ENCODE measurements at regions not wholly inside any gene's neighbourhood (a gene's known extent, or its start where the extent isn't known, plus 50 kb on each side); places are given as distances from the start of the nearest gene placed in this dataset.

GRCh38 chr2:120999377-121000097, 263.9 kb downstream of the GLI2 start:
- Histone ChIP-seq H3K27me3 (ENCODE audit: control insufficient read depth in 1 of 2, insufficient read depth in 2 of 2, low read length in 2 of 2) (no peaks in the 10 kb centered on the region), H3K9me3 (ENCODE audit: control insufficient read depth in 2 of 2, low read length in 2 of 2) (no peaks in the 10 kb centered on the region), H3K4me1 (ENCODE audit: control insufficient read depth, insufficient read depth, low read length) (no peaks in the 10 kb centered on the region), H3K9ac (ENCODE audit: low read length in 2 of 2) (no peak overlapping the region), H3K36me3 (ENCODE audit: control insufficient read depth in 2 of 2, insufficient read depth in 2 of 2, low read length in 2 of 2) (no peaks in the 10 kb centered on the region), H3K4me3 (ENCODE audit: low read length in 2 of 2) (no peak overlapping the region), H3K27ac (ENCODE audit: low read length) (no peak overlapping the region)

DNA sequence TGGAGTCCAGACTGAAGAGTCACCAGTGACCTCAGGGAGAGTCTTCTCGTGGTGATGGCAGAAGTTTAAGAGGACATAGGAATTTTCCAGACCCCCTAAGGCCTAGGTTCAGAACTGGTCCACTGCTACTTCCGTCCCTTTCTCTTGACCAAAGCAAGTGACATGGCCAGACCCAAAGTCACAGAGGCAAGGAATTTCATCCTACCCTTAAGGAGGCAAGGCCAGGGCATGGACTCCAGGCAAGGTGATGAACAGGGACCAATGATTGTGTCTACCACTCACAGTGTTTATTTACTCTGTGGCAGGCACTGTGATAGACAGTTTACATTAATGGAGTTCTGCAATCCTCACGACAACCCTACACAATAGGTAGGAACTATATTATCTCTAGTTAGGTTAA, 265.1 kb downstream of the GLI2 start:
- Histone ChIP-seq H3K4me1 (ENCODE audit: control insufficient read depth, insufficient read depth, low read length) (no peaks in the 10 kb centered on the region), H3K27ac (ENCODE audit: low read length) (no peak overlapping the region), H3K9ac (ENCODE audit: low read length in 2 of 2) (no peak overlapping the region), H3K27me3 (ENCODE audit: control insufficient read depth in 1 of 2, insufficient read depth in 2 of 2, low read length in 2 of 2) (no peaks in the 10 kb centered on the region), H3K9me3 (ENCODE audit: control insufficient read depth in 2 of 2, low read length in 2 of 2) (no peaks in the 10 kb centered on the region), H3K4me3 (ENCODE audit: low read length in 2 of 2) (no peak overlapping the region), H3K36me3 (ENCODE audit: control insufficient read depth in 2 of 2, insufficient read depth in 2 of 2, low read length in 2 of 2) (no peaks in the 10 kb centered on the region)

- Histone ChIP-seq H3K27ac (ENCODE audit: low read length) (no peak overlapping the region), H3K9me3 (ENCODE audit: control insufficient read depth in 2 of 2, low read length in 2 of 2) (no peaks in the 10 kb centered on the region), H3K27me3 (ENCODE audit: control insufficient read depth in 1 of 2, insufficient read depth in 2 of 2, low read length in 2 of 2) (no peaks in the 10 kb centered on the region), H3K4me1 (ENCODE audit: control insufficient read depth, insufficient read depth, low read length) (no peaks in the 10 kb centered on the region), H3K9ac (ENCODE audit: low read length in 2 of 2) (no peak overlapping the region), H3K36me3 (ENCODE audit: control insufficient read depth in 2 of 2, insufficient read depth in 2 of 2, low read length in 2 of 2) (no peaks in the 10 kb centered on the region), H3K4me3 (ENCODE audit: low read length in 2 of 2) (no peak overlapping the region)
These were observed 266.0 kb downstream of the GLI2 start for GRCh38 chr2:121001641-121002040.

- no peak overlapping the region for H3K4me3 ChIP-seq (ENCODE audit: low read length in 2 of 2)
- H3K27me3 ChIP-seq (ENCODE audit: control insufficient read depth in 1 of 2, insufficient read depth in 2 of 2, low read length in 2 of 2): no peaks in the 10 kb centered on the region
- H3K9ac ChIP-seq (ENCODE audit: low read length in 2 of 2): no peak overlapping the region
- H3K9me3 ChIP-seq (ENCODE audit: control insufficient read depth in 2 of 2, low read length in 2 of 2): no peaks in the 10 kb centered on the region
- H3K27ac ChIP-seq (ENCODE audit: low read length): no peak overlapping the region
- no peaks in the 10 kb centered on the region for H3K4me1 ChIP-seq (ENCODE audit: control insufficient read depth, insufficient read depth, low read length)
- H3K36me3 ChIP-seq (ENCODE audit: control insufficient read depth in 2 of 2, insufficient read depth in 2 of 2, low read length in 2 of 2): no peaks in the 10 kb centered on the region
These were observed 266.9 kb downstream of the GLI2 start for GRCh38 chr2:121002597-121002996.

DNA sequence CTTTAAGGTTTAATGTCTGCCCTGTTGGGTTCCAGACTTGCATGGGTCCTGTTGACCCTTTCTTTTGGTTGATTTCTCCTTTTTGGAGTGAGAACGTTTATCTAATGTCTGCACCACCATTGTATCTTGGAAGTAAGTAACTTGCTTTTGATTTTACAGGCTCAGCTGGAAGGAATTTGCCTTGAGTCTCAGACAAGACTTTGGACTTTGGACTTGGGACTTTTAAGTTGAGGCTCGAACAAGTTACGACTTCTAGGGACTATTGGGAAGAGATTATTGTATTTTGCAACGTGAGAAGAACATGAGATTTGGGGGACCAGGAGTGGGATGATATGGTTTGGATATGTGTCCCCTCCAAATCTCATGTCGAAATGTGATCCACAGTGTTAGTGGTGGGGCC, 267.7 kb downstream of the GLI2 start:
- Histone ChIP-seq H3K36me3 (ENCODE audit: control insufficient read depth in 2 of 2, insufficient read depth in 2 of 2, low read length in 2 of 2) (no peaks in the 10 kb centered on the region), H3K27me3 (ENCODE audit: control insufficient read depth in 1 of 2, insufficient read depth in 2 of 2, low read length in 2 of 2) (no peaks in the 10 kb centered on the region), H3K4me1 (ENCODE audit: control insufficient read depth, insufficient read depth, low read length) (no peaks in the 10 kb centered on the region), H3K9ac (ENCODE audit: low read length in 2 of 2) (no peak overlapping the region), H3K9me3 (ENCODE audit: control insufficient read depth in 2 of 2, low read length in 2 of 2) (no peaks in the 10 kb centered on the region), H3K27ac (ENCODE audit: low read length) (no peak overlapping the region), H3K4me3 (ENCODE audit: low read length in 2 of 2) (no peak overlapping the region)

DNA sequence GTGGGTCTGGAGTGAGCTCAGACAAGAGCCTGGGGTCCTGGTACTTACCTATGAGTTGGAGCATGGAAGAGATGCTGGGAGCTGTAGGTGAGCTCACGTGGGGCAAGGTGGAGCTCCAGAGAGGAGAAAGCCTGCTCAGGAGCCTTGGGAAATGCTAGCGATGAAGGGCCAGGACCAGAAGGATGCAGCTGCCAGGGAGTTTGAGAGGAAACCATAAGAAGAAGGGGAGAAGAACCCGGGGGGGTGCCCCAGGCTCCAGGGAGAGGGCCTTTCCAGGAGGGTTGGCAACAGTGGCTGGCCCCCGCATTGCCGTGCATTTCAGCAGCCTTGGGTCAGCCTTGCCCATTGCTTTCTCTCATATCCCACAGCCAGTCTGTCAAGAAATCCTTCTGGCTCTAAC, 268.7 kb downstream of the GLI2 start:
- H3K4me1 ChIP-seq (ENCODE audit: control insufficient read depth, insufficient read depth, low read length): no peaks in the 10 kb centered on the region
- no peaks in the 10 kb centered on the region for H3K27me3 ChIP-seq (ENCODE audit: control insufficient read depth in 1 of 2, insufficient read depth in 2 of 2, low read length in 2 of 2)
- H3K9me3 ChIP-seq (ENCODE audit: control insufficient read depth in 2 of 2, low read length in 2 of 2): no peaks in the 10 kb centered on the region
- H3K4me3 ChIP-seq (ENCODE audit: low read length in 2 of 2): no peak overlapping the region
- no peak overlapping the region for H3K27ac ChIP-seq (ENCODE audit: low read length)
- no peak overlapping the region for H3K9ac ChIP-seq (ENCODE audit: low read length in 2 of 2)
- H3K36me3 ChIP-seq (ENCODE audit: control insufficient read depth in 2 of 2, insufficient read depth in 2 of 2, low read length in 2 of 2): no peaks in the 10 kb centered on the region

- Histone ChIP-seq H3K4me3 (ENCODE audit: low read length in 2 of 2) (no peak overlapping the region), H3K9me3 (ENCODE audit: control insufficient read depth in 2 of 2, low read length in 2 of 2) (no peaks in the 10 kb centered on the region), H3K9ac (ENCODE audit: low read length in 2 of 2) (no peak overlapping the region)
These were observed 269.3 kb downstream of the GLI2 start for GRCh38 chr2:121004950-121005349.

DNA sequence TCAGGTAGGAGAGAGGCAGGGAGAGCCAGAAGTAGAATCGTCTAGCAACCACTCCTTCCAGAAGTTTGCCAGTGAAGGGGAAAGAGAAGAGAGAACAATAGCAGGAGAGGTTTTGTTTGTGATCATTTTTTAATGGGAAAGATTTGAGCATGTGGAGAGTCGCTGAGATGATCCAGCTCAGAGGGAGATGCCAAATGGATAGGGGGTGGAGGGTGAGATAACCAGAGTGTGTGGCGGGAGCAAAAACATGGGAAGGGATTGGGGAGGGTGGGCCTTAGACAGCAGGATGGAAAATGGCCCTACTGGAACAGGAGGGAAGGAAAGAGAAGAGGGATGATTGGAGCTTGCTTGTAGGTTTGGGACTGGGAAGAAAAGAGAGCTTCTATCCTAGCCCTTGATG, 269.8 kb downstream of the GLI2 start:
- no peaks in the 10 kb centered on the region for H3K27me3 ChIP-seq (ENCODE audit: control insufficient read depth in 1 of 2, insufficient read depth in 2 of 2, low read length in 2 of 2)
- no peaks in the 10 kb centered on the region for H3K4me1 ChIP-seq (ENCODE audit: control insufficient read depth, insufficient read depth, low read length)
- no peak overlapping the region for H3K27ac ChIP-seq (ENCODE audit: low read length)
- no peaks in the 10 kb centered on the region for H3K9me3 ChIP-seq (ENCODE audit: control insufficient read depth in 2 of 2, low read length in 2 of 2)
- no peak overlapping the region for H3K4me3 ChIP-seq (ENCODE audit: low read length in 2 of 2)
- no peaks in the 10 kb centered on the region for H3K36me3 ChIP-seq (ENCODE audit: control insufficient read depth in 2 of 2, insufficient read depth in 2 of 2, low read length in 2 of 2)
- no peak overlapping the region for H3K9ac ChIP-seq (ENCODE audit: low read length in 2 of 2)

More at GRCh38 chr2:121004950-121005349, 269.3 kb downstream of the GLI2 start:
- H3K4me1 ChIP-seq (ENCODE audit: control insufficient read depth, insufficient read depth, low read length): no peaks in the 10 kb centered on the region
- H3K27ac ChIP-seq (ENCODE audit: low read length): no peak overlapping the region
- no peaks in the 10 kb centered on the region for H3K27me3 ChIP-seq (ENCODE audit: control insufficient read depth in 1 of 2, insufficient read depth in 2 of 2, low read length in 2 of 2)
- no peaks in the 10 kb centered on the region for H3K36me3 ChIP-seq (ENCODE audit: control insufficient read depth in 2 of 2, insufficient read depth in 2 of 2, low read length in 2 of 2)

- Histone ChIP-seq H3K36me3 (ENCODE audit: control insufficient read depth in 2 of 2, insufficient read depth in 2 of 2, low read length in 2 of 2) (no peaks in the 10 kb centered on the region), H3K4me3 (ENCODE audit: low read length in 2 of 2) (no peak overlapping the region), H3K9me3 (ENCODE audit: control insufficient read depth in 2 of 2, low read length in 2 of 2) (peaks cover 0 to 4% of the 10 kb centered on the region in 2 donors), H3K27me3 (ENCODE audit: control insufficient read depth in 1 of 2, insufficient read depth in 2 of 2, low read length in 2 of 2) (no peaks in the 10 kb centered on the region), H3K9ac (ENCODE audit: low read length in 2 of 2) (no peak overlapping the region), H3K4me1 (ENCODE audit: control insufficient read depth, insufficient read depth, low read length) (no peaks in the 10 kb centered on the region), H3K27ac (ENCODE audit: low read length) (no peak overlapping the region)
These were observed 271.2 kb downstream of the GLI2 start for GRCh38 chr2:121006743-121007489.

- H3K9ac ChIP-seq (ENCODE audit: low read length in 2 of 2): no peak overlapping the region
- H3K4me3 ChIP-seq (ENCODE audit: low read length in 2 of 2): no peak overlapping the region
- H3K9me3 ChIP-seq (ENCODE audit: control insufficient read depth in 2 of 2, low read length in 2 of 2): peaks cover 0 to 4% of the 10 kb centered on the region in 2 donors
- no peak overlapping the region for H3K27ac ChIP-seq (ENCODE audit: low read length)
- H3K36me3 ChIP-seq (ENCODE audit: control insufficient read depth in 2 of 2, insufficient read depth in 2 of 2, low read length in 2 of 2): no peaks in the 10 kb centered on the region
- H3K4me1 ChIP-seq (ENCODE audit: control insufficient read depth, insufficient read depth, low read length): no peaks in the 10 kb centered on the region
- no peaks in the 10 kb centered on the region for H3K27me3 ChIP-seq (ENCODE audit: control insufficient read depth in 1 of 2, insufficient read depth in 2 of 2, low read length in 2 of 2)
These were observed 271.8 kb downstream of the GLI2 start for GRCh38 chr2:121007490-121007853.

DNA sequence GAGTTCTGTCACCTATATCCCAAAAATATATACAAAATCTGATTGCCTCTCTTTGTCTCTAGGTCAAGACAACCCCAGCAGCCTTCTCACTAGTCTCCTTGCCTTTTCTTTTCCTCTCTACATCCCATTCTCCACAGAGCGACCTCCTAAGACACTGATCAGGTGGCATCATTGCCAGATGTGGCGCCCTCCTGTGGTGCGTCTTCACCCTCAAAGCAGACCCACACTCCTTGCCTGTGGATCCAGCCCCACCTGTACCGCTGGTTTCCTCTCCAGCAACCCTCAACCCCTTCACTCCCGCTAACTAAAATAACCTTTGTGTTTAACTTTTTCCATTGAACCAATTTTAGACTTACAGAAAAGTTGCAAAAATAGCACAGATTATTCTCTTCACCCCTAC, 273.3 kb downstream of the GLI2 start:
- H3K9ac ChIP-seq (ENCODE audit: low read length in 2 of 2): no peak overlapping the region
- peaks cover 0 to 4% of the 10 kb centered on the region in 2 donors for H3K9me3 ChIP-seq (ENCODE audit: control insufficient read depth in 2 of 2, low read length in 2 of 2)
- no peak overlapping the region for H3K4me3 ChIP-seq (ENCODE audit: low read length in 2 of 2)
- no peaks in the 10 kb centered on the region for H3K4me1 ChIP-seq (ENCODE audit: control insufficient read depth, insufficient read depth, low read length)
- H3K27me3 ChIP-seq (ENCODE audit: control insufficient read depth in 1 of 2, insufficient read depth in 2 of 2, low read length in 2 of 2): no peaks in the 10 kb centered on the region
- H3K27ac ChIP-seq (ENCODE audit: low read length): no peak overlapping the region
- no peaks in the 10 kb centered on the region for H3K36me3 ChIP-seq (ENCODE audit: control insufficient read depth in 2 of 2, insufficient read depth in 2 of 2, low read length in 2 of 2)
